Fibroblast of mammary gland (primary cell): ENCODE measurements at regions not wholly inside any gene's neighbourhood (a gene's known extent, or its start where the extent isn't known, plus 50 kb on each side); places are given as distances from the start of the nearest gene placed in this dataset.
"Not testable (repeated sequence)": the region's sequence is repeated elsewhere in the genome, so short reads cannot be mapped to it uniquely, and the experiment has no call there.

Experiments used
- DNase-seq: peaks from one replicate; pipeline ENCODE4 v3.0.0-alpha.2; 2010; ENCODE audit warnings: low read depth
- H3K4me3 ChIP-seq: 2 replicates; pipeline ENCODE4 v1.5.1; 2011; ENCODE audit warnings: low read depth, mild to moderate bottlenecking, low read length, moderate library complexity; ENCODE audit not compliant: control insufficient read depth
- CTCF ChIP-seq: conservative IDR thresholded peaks from 2 replicates; pipeline ENCODE4 v1.5.1; 2011; ENCODE audit warnings: low read depth, low read length, inconsistent platforms; ENCODE audit not compliant: control insufficient read depth, insufficient read depth

GRCh38 chr5:103693517-103693916 lies 130.9 kb upstream of the NUDT12 start:
- DNase-seq: no peak
- TF ChIP-seq CTCF: no peak
- no peak overlapping the region for H3K4me3 ChIP-seq

GRCh38 chr5:103690676-103691075 lies 128.1 kb upstream of the NUDT12 start:
- H3K4me3 ChIP-seq: no peak overlapping the region
- no peak for DNase-seq
- TF ChIP-seq CTCF: no peak

GRCh38 chr5:103679873-103680272 lies 117.3 kb upstream of the NUDT12 start:
- no peak for DNase-seq
- no peak for TF ChIP-seq CTCF
- H3K4me3 ChIP-seq: no peak overlapping the region

GRCh38 chr5:103676198-103676597 lies 113.6 kb upstream of the NUDT12 start:
- peak; percentile 75 for DNase-seq
- not testable (repeated sequence) for H3K4me3 ChIP-seq

- peak; percentile 31 for DNase-seq
- no peak overlapping the region for H3K4me3 ChIP-seq
- TF ChIP-seq CTCF: no peak
Observed at GRCh38 chr5:103674739-103675138, 112.2 kb upstream of the NUDT12 start.

- no peak for DNase-seq
- H3K4me3 ChIP-seq: no peak overlapping the region
- no peak for TF ChIP-seq CTCF
Observed at GRCh38 chr5:103674251-103674650, 111.7 kb upstream of the NUDT12 start.

GRCh38 chr5:103669615-103670014 lies 107.0 kb upstream of the NUDT12 start:
- H3K4me3 ChIP-seq: no peak overlapping the region
- no peak for TF ChIP-seq CTCF
- no peak for DNase-seq
